Esophagus squamous epithelium (tissue), 4 donors: ENCODE measurements at regions not wholly inside any gene's neighbourhood (a gene's known extent, or its start where the extent isn't known, plus 50 kb on each side); places are given as distances from the start of the nearest gene placed in this dataset.

Experiments used
- POLR2A ChIP-seq, 4 donors: fragments of 450-650 bp; IDR thresholded peaks; one replicate each; pipeline ENCODE4 v1.6.1; 2017; ENCODE audit warnings: antibody characterized with exemption in 4 of 4, mild to moderate bottlenecking in 4 of 4, moderate library complexity in 3 of 4
- TF ChIP-seq, protein P1 (sequence below), 6 experiments: fragments of 450-650 bp in 4 of 6; fragments of 200-600 bp in 2 of 6; sonication (generic) in 2 of 6; IDR thresholded peaks; one replicate each; pipeline ENCODE4 v1.5.1; 2016 to 2019; ENCODE audit warnings: antibody characterized with exemption in 6 of 6, mild to moderate bottlenecking in 4 of 6, moderate library complexity in 4 of 6

DNA sequence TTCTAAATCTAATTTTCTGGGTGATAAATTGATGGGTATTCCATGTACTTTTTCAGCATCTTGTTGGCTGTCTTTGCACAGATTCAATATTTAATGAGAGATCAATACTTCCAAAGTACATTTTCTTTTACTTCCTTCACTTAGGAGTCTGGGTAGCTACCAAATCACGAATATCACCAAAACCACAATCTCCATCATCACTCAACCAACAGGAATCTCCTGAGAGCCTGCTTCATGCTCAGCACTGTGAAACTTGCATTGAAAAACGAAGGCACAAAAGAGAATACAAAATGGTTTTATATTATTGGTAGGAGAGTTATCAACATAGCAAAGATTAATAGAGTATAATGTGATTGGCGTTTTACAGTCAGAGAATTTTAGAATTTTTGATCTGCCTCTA lies 261.5 kb upstream of the DSEL start:
- TF ChIP-seq, protein P1, sequence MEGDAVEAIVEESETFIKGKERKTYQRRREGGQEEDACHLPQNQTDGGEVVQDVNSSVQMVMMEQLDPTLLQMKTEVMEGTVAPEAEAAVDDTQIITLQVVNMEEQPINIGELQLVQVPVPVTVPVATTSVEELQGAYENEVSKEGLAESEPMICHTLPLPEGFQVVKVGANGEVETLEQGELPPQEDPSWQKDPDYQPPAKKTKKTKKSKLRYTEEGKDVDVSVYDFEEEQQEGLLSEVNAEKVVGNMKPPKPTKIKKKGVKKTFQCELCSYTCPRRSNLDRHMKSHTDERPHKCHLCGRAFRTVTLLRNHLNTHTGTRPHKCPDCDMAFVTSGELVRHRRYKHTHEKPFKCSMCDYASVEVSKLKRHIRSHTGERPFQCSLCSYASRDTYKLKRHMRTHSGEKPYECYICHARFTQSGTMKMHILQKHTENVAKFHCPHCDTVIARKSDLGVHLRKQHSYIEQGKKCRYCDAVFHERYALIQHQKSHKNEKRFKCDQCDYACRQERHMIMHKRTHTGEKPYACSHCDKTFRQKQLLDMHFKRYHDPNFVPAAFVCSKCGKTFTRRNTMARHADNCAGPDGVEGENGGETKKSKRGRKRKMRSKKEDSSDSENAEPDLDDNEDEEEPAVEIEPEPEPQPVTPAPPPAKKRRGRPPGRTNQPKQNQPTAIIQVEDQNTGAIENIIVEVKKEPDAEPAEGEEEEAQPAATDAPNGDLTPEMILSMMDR (IDR thresholded peaks at IDR 0.05) = no peak
- TF ChIP-seq POLR2A (IDR thresholded peaks at IDR 0.05) = no peak
